Peyer's patch (tissue), 4 donors: ENCODE measurements at regions not wholly inside any gene's neighbourhood (a gene's known extent, or its start where the extent isn't known, plus 50 kb on each side); places are given as distances from the start of the nearest gene placed in this dataset.

Experiments
- DNase-seq, 3 donors: peaks; one replicate each; pipeline ENCODE4 v3.0.0-alpha.2; 2017 to 2019
- H3K27ac ChIP-seq, 4 donors: fragments of 200-600 bp; sonication (generic); one replicate each; pipeline ENCODE4 v1.5.1; 2016 to 2019
- H3K27me3 ChIP-seq, 2 donors: fragments of 200-600 bp; sonication (generic); one replicate each; pipeline ENCODE4 v1.5.1; 2019
- H3K36me3 ChIP-seq, 3 donors: fragments of 200-600 bp; sonication (generic); one replicate each; pipeline ENCODE4 v1.5.1; 2016 to 2019
- H3K4me1 ChIP-seq, 4 donors: fragments of 200-600 bp; sonication (generic); one replicate each; pipeline ENCODE4 v1.5.1; 2016 to 2019
- H3K4me3 ChIP-seq, 4 donors: fragments of 200-600 bp; sonication (generic); 1 replicate in 3 of 4; 2 replicates in 1 of 4; pipeline ENCODE4 v1.5.1; 2016 to 2019; ENCODE audit warnings: mild to moderate bottlenecking in 1 of 4
- H3K9me3 ChIP-seq, 4 donors: fragments of 200-600 bp; sonication (generic); one replicate each; pipeline ENCODE4 v1.5.1; 2016 to 2019; ENCODE audit warnings: mild to moderate bottlenecking in 1 of 4
- CTCF ChIP-seq, 6 experiments: fragments of 450-650 bp in 4 of 6; fragments of 200-600 bp in 2 of 6; sonication (generic) in 1 of 6; IDR thresholded peaks; one replicate each; pipeline ENCODE4 v1.5.1; 2017 to 2019; ENCODE audit warnings: antibody characterized with exemption in 6 of 6, mild to moderate bottlenecking in 3 of 6, moderate library complexity in 1 of 6
- POLR2A ChIP-seq, 2 donors: fragments of 450-650 bp; IDR thresholded peaks; one replicate each; pipeline ENCODE4 v1.5.1; 2017; ENCODE audit warnings: antibody characterized with exemption in 2 of 2, mild to moderate bottlenecking in 2 of 2, moderate library complexity in 2 of 2

GRCh38 chr5:15131909-15132308 is 260.3 kb upstream of the ANKH start:
- no peaks in the 10 kb centered on the region for H3K27me3 ChIP-seq
- H3K36me3 ChIP-seq: no peaks in the 10 kb centered on the region
- TF ChIP-seq POLR2A (IDR thresholded peaks at IDR 0.05) (no peak), CTCF (IDR thresholded peaks at IDR 0.05) (no peak)
- no peak overlapping the region for H3K4me3 ChIP-seq
- H3K9me3 ChIP-seq: no peaks in the 10 kb centered on the region
- DNase-seq: no peak
- no peak overlapping the region for H3K27ac ChIP-seq
- no peaks in the 10 kb centered on the region for H3K4me1 ChIP-seq

GRCh38 chr5:15124871-15125568 is 253.4 kb upstream of the ANKH start:
- DNase-seq: no peak
- Histone ChIP-seq H3K4me1 (no peaks in the 10 kb centered on the region), H3K27ac (no peak overlapping the region), H3K36me3 (no peaks in the 10 kb centered on the region), H3K27me3 (no peaks in the 10 kb centered on the region), H3K9me3 (no peaks in the 10 kb centered on the region), H3K4me3 (no peak overlapping the region)
- TF ChIP-seq POLR2A (IDR thresholded peaks at IDR 0.05) (no peak), CTCF (IDR thresholded peaks at IDR 0.05) (no peak)

DNA sequence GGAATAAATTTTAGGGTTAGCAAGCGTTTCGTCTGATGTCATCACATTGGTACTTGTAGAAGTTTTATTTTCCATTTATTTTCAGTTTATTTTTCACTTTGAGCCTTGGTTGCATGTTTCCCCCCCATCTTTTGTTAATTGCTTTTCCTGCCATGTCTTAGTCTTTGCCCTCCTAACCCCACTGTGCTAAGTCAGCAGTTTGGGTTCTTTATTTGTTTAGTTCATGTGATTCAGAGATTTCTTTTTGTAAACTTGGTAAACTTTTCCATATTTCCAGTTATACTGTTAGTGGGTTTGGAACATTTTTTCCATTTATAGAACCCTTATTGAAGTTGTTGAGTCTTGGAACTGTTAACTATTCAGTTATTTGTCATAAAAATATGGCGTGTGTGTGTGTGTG is 252.9 kb upstream of the ANKH start:
- Histone ChIP-seq H3K27ac (no peak overlapping the region), H3K4me1 (no peaks in the 10 kb centered on the region), H3K4me3 (no peak overlapping the region), H3K27me3 (no peaks in the 10 kb centered on the region), H3K9me3 (no peaks in the 10 kb centered on the region), H3K36me3 (no peaks in the 10 kb centered on the region)
- TF ChIP-seq POLR2A (IDR thresholded peaks at IDR 0.05) (no peak), CTCF (IDR thresholded peaks at IDR 0.05) (no peak)
- DNase-seq: no peak

- TF ChIP-seq CTCF (IDR thresholded peaks at IDR 0.05): no peak
- TF ChIP-seq POLR2A (IDR thresholded peaks at IDR 0.05): no peak
- DNase-seq: no peak
- no peak overlapping the region for H3K4me3 ChIP-seq
- H3K27ac ChIP-seq: no peak overlapping the region
- H3K4me1 ChIP-seq: no peaks in the 10 kb centered on the region
- H3K27me3 ChIP-seq: no peaks in the 10 kb centered on the region
- no peaks in the 10 kb centered on the region for H3K36me3 ChIP-seq
- H3K9me3 ChIP-seq: no peaks in the 10 kb centered on the region
Measured at GRCh38 chr5:15117688-15118087, 246.1 kb upstream of the ANKH start.

DNA sequence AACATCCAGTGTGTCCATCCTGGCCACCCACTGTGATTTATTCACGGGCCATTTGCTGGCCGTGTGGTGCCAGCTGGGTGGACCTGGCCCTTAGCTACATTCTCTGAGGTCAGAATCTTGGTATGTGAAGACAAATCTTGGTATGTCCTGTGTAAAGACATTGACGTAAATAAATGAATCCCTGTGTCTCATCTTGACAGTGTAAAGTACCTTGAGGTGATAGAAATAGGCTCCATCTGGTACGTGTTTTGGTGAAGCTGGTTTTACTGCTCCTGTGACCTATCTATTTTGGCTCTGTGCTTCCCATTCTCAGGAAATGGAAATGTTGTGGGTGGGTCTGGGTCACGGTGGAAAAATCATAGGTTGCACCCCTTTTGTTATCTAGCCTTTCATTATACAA is 245.4 kb upstream of the ANKH start:
- H3K4me3 ChIP-seq: no peak overlapping the region
- no peaks in the 10 kb centered on the region for H3K27me3 ChIP-seq
- no peaks in the 10 kb centered on the region for H3K9me3 ChIP-seq
- no peak for DNase-seq
- no peak for TF ChIP-seq POLR2A (IDR thresholded peaks at IDR 0.05)
- no peak for TF ChIP-seq CTCF (IDR thresholded peaks at IDR 0.05)
- no peaks in the 10 kb centered on the region for H3K4me1 ChIP-seq
- H3K36me3 ChIP-seq: no peaks in the 10 kb centered on the region
- H3K27ac ChIP-seq: no peak overlapping the region
